Osteocyte (in vitro differentiated cells): ENCODE measurements at regions not wholly inside any gene's neighbourhood (a gene's known extent, or its start where the extent isn't known, plus 50 kb on each side); places are given as distances from the start of the nearest gene placed in this dataset.

ENCODE experiments used
- DNase-seq: peaks from one replicate; pipeline ENCODE4 v3.0.0; 2021; ENCODE audit warnings: mixed read lengths; ENCODE audit not compliant: unreplicated experiment; ENCODE audit errors: extremely low spot score
- H3K27ac Mint-ChIP-seq: one replicate; pipeline ENCODE4 v1.8.0; 2021; ENCODE audit warnings: mild to moderate bottlenecking, mixed read lengths; ENCODE audit not compliant: unreplicated experiment
- H3K27me3 Mint-ChIP-seq: one replicate; pipeline ENCODE4 v1.8.0; 2021; ENCODE audit warnings: mixed read lengths; ENCODE audit not compliant: unreplicated experiment
- H3K36me3 Mint-ChIP-seq: one replicate; pipeline ENCODE4 v1.8.0; 2021; ENCODE audit warnings: mixed read lengths; ENCODE audit not compliant: unreplicated experiment
- H3K4me1 Mint-ChIP-seq: one replicate; pipeline ENCODE4 v1.8.0; 2021; ENCODE audit warnings: mixed read lengths; ENCODE audit not compliant: unreplicated experiment
- H3K4me3 Mint-ChIP-seq: one replicate; pipeline ENCODE4 v1.8.0; 2021; ENCODE audit warnings: mild to moderate bottlenecking, moderate library complexity, mixed read lengths; ENCODE audit not compliant: unreplicated experiment
- H3K9me3 Mint-ChIP-seq: one replicate; pipeline ENCODE4 v1.8.0; 2021; ENCODE audit warnings: mixed read lengths; ENCODE audit not compliant: unreplicated experiment
- TF ChIP-seq, protein P1 (sequence below): fragments of 200-600 bp; sonication (generic); IDR thresholded peaks from 2 replicates; pipeline ENCODE4 v1.5.0; 2021; ENCODE audit warnings: antibody characterized with exemption, mild to moderate bottlenecking, moderate library complexity

DNA sequence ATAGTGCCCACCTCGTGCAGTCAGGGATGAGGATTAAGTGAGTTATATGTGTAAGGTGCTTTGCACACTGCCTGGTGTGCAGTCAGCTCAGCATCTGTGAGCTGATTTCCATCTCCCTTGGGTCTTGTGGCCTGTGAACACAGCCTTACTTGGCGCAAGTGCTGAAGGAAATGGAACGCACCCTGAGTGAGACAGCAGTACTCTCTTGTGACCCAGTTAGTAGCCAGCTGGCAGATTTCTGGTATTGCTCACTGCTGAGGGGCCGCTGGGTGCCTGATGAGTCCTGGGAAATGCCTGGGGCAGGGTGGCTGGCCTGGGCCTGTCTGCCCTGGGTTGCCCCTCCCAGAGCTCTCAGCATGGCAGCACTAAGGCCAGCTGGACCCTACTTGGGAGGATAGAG is 90.9 kb upstream of the BOD1 start:
- H3K4me3 Mint-ChIP-seq = no peak overlapping the region
- peak overlapping the region; percentile 36 for H3K27ac Mint-ChIP-seq
- H3K27me3 Mint-ChIP-seq = peaks cover 8% of the 10 kb centered on the region
- no peak for DNase-seq
- H3K36me3 Mint-ChIP-seq = no peaks in the 10 kb centered on the region
- no peaks in the 10 kb centered on the region for H3K9me3 Mint-ChIP-seq
- peaks cover 22% of the 10 kb centered on the region for H3K4me1 Mint-ChIP-seq
- TF ChIP-seq, protein P1, sequence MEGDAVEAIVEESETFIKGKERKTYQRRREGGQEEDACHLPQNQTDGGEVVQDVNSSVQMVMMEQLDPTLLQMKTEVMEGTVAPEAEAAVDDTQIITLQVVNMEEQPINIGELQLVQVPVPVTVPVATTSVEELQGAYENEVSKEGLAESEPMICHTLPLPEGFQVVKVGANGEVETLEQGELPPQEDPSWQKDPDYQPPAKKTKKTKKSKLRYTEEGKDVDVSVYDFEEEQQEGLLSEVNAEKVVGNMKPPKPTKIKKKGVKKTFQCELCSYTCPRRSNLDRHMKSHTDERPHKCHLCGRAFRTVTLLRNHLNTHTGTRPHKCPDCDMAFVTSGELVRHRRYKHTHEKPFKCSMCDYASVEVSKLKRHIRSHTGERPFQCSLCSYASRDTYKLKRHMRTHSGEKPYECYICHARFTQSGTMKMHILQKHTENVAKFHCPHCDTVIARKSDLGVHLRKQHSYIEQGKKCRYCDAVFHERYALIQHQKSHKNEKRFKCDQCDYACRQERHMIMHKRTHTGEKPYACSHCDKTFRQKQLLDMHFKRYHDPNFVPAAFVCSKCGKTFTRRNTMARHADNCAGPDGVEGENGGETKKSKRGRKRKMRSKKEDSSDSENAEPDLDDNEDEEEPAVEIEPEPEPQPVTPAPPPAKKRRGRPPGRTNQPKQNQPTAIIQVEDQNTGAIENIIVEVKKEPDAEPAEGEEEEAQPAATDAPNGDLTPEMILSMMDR = no peak

DNA sequence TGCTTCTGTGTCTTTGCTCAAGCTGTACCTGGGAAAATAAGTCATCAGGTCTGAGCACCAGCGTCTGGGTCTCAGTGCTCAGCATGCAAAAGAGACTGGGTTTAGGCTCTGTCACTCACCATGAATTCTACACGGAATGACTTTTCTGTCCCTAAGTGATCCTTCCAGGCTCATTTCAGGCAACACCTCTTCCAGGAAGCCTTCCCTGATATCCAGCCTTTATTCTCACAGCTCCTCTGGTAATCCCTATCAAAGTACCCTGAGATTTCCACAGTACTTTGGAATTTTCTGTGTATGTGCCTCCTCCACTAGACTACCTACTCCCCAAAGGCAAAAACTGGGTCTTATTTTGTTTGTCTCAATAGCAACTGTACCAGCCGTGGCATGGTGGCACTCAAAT is 92.7 kb upstream of the BOD1 start:
- H3K9me3 Mint-ChIP-seq = no peaks in the 10 kb centered on the region

DNA sequence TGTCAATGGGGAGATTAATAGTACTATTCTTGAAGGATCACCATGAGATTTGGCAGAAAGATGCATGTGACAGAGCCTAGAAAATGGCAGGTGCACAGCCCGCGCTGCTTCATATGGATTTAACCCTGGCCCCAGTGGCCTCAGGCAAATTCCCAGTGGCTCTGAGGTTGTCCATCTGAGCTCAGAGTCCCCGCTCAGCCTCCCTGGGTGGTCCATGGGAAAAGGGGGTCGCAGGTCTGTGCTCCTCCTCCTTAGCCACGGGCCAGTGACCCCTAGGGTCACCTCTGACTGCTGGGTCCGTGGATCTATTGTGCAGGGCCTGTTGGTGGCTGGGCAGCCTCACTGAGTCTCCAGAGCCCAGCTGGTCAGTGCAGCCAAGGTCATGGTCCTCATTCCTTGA is 93.3 kb upstream of the BOD1 start:
- H3K36me3 Mint-ChIP-seq = no peaks in the 10 kb centered on the region
- H3K27me3 Mint-ChIP-seq = no peaks in the 10 kb centered on the region
- H3K27ac Mint-ChIP-seq = no peak overlapping the region
- peaks cover 31% of the 10 kb centered on the region for H3K4me1 Mint-ChIP-seq
- TF ChIP-seq, protein P1 = no peak
- no peak overlapping the region for H3K4me3 Mint-ChIP-seq
- H3K9me3 Mint-ChIP-seq = no peaks in the 10 kb centered on the region
- no peak for DNase-seq

More for the DNA sequence above, 92.7 kb upstream of the BOD1 start:
- no peaks in the 10 kb centered on the region for H3K36me3 Mint-ChIP-seq
- no peak for DNase-seq
- H3K4me1 Mint-ChIP-seq = peaks cover 26% of the 10 kb centered on the region
- no peak overlapping the region for H3K4me3 Mint-ChIP-seq
- TF ChIP-seq, protein P1 = no peak
- no peaks in the 10 kb centered on the region for H3K27me3 Mint-ChIP-seq
- no peak overlapping the region for H3K27ac Mint-ChIP-seq

DNA sequence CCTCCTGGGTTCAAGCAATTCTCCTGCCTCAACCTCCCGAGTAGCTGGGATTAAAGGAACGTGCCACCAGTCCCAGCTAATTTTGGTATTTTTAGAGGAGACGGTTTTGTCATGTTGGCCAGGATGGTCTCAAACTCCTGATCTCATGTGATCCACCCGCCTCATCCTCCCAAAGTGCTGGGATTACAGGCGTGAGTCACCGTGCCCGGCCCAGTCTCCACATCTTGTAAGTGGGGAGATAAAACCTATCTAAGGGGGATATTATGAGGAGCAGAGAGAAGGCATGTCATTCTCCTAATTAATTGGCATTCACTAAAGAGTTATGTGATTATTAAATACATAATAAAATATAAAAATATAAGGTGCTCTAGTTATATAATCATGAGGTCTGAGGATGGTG is 94.1 kb upstream of the BOD1 start:
- TF ChIP-seq, protein P1 = no peak
- Mint-ChIP-seq H3K27ac (no peak overlapping the region), H3K4me1 (peaks cover 37% of the 10 kb centered on the region), H3K36me3 (no peaks in the 10 kb centered on the region), H3K9me3 (no peaks in the 10 kb centered on the region), H3K4me3 (no peak overlapping the region), H3K27me3 (no peaks in the 10 kb centered on the region)
- no peak for DNase-seq

DNA sequence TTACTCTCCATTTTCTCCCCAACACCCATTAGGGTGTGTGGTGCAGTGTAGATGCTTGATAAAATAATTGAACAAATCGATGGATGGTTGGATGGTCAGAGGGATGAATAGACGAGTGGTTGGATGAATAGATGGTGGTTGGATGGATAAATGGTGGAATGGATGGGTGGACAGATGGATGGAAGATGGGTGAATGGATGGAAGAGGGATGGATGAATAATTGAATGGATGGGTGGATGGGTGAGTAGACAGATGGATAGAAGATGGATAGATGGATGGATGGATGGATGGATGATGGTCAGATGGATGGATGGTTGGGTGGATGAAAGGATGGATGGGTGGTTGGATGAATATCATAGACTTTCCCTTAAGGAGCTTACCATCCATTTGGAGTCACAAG is 95.0 kb upstream of the BOD1 start:
- Mint-ChIP-seq H3K4me3 (no peak overlapping the region), H3K36me3 (no peaks in the 10 kb centered on the region), H3K27ac (no peak overlapping the region), H3K27me3 (no peaks in the 10 kb centered on the region), H3K4me1 (peaks cover 39% of the 10 kb centered on the region), H3K9me3 (no peaks in the 10 kb centered on the region)
- DNase-seq = no peak
- TF ChIP-seq, protein P1 = no peak
